GM21737 (cell line): ENCODE measurements at regions not wholly inside any gene's neighbourhood (a gene's known extent, or its start where the extent isn't known, plus 50 kb on each side); places are given as distances from the start of the nearest gene placed in this dataset.
"Not testable (repeated sequence)": the region's sequence is repeated elsewhere in the genome, so short reads cannot be mapped to it uniquely, and the experiment has no call there.

Source experiments
- ATAC-seq: cut with Tn5 transposase; IDR thresholded peaks from one replicate; pipeline ENCODE4 v1.9.1; 2021; ENCODE audit warnings: mild to moderate bottlenecking, moderate library complexity; ENCODE audit not compliant: unreplicated experiment

DNA sequence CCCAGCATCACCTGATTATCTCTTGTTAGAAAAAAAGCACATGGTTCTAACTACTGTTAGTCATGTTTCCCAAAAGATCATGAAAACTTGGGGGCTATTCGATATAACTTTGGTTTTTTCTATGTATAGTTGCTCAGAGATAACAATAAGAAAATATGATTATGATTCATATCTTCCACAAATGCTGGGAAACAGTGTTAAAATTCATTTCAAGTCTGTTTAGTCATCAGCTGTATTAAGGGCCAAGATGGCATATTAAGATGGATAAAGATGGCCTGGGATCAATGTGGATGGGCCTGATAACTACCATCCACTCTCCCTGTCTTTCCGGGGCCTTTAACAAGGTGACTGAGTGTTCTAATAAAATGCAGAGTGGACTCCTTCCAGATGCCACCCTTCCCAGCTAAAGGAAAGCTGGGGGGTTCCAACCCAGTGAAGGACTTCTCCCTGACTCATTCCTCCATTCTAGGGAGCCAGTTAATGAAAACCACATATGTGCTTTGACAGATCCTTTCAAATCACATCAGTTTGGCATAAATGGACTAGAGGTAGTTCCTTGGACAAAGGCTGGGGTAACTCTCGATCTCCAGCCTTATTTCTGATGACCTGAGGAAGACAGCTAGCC is 221.6 kb downstream of the VAPA start:
- no peak for ATAC-seq

DNA sequence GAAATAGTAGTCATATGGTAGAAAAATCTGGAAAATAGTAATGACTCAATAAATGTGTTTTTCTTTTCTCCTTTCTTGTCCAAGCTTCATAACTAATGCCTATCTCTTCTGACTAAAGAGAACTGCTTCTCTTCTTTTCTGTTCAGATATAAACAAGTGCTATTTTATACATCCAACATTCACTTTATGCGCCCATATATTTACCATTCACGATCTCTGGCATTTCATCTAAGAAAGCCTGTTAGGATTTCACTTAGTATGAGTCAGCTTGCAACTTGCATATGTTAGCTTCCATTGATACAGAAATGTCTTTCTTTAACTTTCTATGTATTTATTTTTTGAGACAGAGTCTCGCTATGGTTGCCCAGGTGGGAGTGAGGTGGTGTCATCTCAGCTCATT is 224.9 kb downstream of the VAPA start:
- ATAC-seq, result no peak

DNA sequence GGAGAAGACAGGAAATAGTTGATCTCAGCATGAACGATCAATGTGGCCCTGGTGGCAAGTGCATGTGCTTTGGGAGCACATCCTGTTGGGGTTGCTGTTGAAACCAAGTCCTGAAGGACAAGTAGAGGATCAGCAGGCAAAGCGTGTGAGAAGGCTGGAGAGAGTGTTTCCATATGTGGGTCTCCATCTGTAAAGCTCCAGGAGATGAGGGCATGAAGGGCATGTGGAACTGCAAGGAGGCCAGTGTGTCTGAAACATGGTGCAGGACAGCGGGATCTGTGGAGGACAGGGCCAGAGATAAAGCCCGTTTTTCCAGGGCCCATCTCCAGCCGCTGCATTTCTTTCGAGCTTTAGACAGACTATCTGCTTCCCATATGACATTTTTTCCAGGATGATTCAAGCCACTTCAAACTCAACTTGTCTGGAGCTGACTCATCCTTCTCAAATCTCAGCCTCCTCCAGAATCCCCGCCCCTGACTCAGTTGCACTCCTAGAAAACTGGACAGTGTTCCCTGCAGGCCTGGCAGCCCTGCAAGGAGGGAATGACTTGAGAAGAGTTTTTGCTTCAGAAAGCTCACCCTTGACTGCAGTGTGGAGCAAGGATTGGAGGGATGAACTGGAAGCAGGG is 226.1 kb downstream of the VAPA start:
- ATAC-seq, result no peak

DNA sequence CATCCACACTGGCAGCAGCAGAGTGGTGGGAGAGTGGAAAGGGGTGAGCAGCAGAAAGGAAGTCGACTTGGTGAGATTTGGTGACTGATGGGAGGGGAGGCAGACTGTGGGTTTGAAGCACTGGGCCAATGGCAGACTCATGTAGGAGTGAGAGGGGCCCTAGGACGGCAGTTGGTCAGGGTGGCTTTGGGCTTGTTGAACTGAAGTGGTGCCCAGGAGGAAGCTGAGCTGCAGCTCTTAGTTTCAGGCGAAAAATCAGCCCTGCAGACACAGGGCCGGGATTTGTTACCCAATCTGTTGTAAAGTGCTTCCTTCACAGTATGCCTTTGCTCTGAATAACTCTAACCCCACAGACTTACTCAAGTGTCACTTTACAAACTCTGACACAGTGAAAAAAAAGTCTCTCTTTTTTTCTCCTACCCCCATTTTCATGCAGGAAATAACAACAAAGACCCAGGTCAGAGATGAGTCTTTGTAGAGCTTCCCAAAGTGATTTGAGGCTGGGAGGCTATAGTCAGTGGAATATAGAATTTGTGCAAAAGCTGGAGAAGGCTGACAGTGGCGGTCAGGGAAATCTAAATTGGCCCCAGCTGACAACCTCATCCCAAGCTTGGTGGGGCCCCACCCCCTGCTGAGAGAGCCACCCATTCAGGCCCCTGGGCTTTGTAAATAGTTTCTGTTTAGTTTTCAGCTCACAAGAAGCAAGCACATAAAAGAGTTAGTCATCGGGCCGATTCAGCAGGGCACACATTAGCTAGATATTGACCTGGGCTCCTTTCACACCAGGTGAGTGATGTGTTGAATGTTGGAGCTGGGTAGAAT is 226.9 kb downstream of the VAPA start:
- no peak for ATAC-seq

DNA sequence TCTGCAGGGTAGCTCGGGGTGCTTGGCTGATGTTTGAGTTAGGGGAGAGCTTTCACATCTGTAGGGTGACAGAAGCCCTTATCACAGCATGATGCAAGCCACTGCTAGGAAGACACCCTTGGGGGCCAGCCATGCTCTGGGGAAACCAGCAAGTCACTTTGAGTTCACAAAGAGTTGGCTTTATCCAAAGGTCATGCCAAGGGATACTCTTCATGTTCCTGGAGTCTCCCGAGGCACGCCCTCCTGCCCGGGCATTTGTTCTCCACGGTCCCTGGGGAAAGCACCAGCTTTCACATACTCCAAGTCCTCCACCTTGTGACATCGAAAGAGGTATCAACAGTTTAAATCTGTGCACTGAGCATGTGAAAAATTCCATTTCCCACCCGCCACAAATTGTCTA is 227.7 kb downstream of the VAPA start:
- ATAC-seq, result no peak

DNA sequence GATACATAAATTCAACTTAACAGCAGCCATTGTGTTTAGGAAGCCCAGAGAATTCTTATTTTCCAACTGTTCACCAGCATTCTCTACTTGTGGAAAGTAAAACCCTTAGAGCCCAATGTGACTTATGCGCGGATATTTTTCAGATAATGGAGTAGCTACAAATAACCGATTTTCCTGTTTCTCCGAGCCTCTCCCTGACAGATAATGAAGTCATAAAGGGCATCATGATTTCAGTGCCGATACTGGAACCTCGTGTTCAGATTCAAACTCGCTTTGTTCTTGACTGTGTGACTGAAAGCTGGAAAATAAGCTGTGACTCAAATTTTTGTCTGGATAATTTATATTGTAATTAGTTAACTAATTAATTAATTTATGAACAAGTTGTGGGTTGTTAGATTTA is 228.2 kb downstream of the VAPA start:
- no peak for ATAC-seq

DNA sequence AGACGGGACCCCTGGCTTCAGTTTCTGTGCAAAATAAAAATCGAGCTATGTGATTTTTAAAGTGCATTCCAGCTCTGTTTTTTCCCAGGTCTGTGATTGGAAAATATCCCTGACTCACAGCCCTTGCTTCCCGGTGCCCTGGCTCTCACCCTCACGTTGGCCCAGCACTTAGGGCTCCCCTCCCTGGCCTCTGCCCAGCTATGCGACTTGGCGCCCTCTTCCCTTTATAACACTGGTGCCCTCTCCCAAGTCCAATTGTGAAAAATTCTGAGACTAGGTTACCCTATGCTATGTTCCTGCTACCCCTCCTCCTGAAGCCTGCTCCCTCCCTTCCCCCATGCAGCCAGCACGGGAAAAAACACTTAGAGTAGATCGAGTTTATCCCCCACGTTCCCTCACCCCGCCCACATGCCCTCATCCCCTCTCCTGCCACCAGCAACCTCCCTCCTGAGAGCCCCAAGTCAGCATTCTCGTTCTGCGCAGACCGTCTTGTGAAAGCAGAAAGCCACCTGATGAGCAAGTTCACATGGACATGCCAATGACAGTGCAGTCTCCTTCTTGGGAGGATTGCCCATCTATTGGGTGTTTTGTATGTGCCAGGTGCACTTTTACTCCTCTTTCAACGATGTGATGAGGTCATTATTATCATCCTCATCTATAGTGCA is 228.8 kb downstream of the VAPA start:
- no peak for ATAC-seq

DNA sequence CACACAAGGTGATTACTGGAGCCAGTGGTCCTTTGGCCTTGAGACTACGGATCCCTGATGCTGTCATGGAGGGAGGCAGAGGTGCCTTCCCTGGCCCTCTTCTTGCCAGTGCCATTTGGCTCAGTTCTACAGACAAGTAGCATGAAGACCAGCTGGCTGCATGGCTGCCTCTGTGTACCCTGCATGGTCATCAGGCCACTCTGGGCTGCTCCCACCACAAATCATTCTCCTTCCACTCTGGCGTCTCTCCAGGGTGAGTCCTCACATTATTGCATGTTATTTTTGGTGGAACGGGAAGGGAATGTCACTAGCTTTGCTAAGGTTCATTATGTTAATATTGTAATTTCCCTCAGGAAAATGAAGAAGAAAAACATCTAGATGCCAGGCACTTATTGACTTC is 229.8 kb downstream of the VAPA start:
- no peak for ATAC-seq

DNA sequence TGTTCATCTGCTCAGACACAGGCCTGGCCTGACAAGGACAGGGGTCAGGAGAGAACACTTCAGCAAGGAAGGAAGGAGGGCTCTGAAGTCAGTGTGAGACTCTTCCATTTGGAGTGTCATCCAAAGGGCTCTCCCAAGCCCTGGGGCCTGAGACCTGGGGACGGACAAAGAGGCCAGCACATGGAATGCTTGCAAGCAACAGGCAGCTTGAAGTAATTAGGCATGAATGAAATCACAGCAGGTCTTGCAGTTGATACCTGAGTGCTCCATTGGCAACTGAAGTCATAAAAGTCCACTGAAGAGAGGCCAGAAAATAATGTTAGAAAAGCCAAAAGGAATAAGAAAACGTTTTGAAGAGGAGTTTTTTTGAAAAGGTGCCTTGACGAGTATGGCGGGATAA is 231.7 kb downstream of the VAPA start:
- no peak for ATAC-seq

DNA sequence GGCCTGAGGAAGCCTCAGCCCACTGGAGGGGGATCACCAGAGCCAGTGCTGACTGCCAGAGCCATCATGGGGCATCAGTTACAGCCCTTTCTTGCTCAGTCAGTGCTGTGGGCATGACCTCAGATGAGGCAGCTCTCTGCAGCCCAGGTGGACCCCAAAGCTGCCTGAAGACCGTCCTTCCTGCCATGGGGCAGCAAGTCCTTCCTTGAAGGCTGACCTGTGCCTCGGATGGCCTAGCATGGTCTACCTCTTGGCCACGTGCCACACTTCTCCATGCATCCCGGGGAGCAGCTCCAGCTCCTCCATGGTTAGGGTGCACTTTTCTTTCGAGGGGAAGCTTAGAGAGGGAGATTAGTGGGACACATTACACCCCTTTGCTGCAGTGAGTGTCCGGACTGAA is 233.4 kb downstream of the VAPA start:
- ATAC-seq, result no peak

DNA sequence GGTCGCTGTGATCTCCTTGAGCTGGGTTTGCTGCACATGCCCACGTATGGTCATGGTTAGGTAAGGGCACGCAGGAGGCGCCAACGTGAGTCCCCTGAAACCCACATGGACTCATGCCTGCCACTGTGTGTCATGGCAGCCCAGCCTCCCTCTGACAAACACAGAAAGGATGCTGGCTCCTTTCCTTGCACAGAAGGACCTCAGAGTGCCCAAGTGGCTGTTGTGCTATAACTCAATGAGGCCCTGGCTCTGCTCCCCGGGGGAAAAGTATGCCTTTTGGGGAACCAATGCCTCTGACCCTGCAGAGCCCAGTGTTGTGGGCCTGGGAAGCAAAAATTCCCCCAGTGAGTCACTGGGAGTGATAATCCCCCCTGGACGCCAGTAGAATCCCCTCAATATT is 233.9 kb downstream of the VAPA start:
- no peak for ATAC-seq

DNA sequence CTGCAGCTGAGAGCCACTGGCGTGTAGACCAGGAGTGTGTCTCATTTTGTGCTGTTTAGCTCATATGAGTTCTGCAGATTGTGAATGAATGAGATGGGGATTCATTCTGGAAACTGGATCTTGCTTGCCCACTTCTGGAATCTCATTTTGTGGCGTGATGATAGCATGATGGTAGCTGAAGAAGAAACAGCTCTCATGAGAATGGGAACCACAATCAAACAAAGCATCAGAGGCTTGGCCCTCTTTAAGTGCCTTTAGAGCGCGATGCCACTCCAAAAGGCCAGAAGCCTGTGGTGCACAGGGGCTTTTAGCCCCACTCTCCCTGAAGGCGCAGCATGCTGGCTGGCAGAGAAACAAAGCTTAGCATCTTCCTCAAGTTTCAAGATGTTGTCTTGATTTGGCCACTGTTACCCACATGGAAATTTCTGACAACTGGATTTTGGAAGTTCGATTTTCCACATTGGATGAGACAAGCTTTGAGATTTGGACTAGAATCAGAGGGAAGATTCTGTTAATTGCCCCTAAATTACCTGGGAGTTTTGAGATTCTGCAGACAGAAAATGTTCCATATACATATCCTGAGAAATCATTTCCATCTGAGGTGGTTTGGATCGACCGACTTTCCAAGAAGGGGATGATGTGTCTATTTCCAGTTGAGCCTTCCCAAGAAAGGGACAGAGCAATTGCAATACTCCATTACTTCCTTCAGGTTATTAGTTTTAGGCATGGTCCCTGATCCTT is 234.5 kb downstream of the VAPA start:
- ATAC-seq, result no peak

DNA sequence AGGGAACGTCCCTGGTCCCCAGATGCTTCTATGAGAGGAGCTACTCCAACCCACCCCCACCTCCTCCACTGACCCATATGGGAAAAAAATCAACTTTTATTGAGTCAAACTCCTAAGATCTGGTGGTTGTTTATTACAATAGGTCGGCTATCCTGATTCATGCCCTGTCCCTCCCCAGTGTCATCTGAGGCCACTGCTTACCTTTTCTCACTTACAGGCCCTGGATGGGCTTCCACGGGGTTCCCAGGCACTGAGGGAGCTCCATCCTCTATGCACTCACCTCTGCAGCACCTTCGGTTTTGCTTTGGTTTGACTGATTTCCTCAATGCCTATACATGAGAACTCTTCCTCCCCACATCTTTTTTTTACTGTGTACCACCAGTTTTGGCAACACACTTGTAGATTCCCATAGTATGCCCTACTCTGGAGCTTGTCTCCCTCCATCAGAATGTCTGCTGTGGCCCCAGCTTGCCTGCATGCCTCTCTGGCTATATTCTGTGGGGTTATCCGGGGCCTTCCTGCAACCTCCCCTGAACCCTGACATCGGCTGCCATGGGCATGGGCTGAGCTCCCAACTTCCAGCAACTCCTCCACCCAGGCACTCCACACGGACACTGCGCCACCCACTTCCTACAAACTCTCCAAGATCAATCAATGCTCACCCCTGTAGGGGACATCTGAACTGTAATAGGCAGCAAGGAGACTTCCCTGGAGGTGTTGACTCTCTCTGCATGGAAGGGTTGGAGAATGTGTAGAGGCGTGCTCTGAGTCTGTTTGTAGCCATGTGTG is 236.1 kb downstream of the VAPA start:
- ATAC-seq, result no peak

DNA sequence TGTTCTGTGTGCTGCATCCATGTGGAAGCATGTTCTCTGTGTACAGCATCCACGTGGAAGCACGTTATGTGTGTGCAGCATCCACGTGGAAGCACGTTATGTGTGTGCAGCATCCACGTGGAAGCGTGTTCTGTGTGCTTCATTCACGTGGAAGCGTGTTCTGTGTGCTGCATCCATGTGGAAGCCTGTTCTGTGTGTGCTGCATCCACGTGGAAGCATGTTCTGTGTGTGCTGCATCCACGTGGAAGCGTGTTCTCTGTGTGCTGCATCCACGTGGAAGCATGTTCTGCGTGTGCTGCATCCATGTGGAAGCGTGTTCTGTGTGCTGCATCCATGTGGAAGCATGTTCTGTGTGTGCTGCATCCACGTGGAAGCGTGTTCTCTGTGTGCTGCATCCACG is 236.8 kb downstream of the VAPA start:
- not testable (repeated sequence) for ATAC-seq

DNA sequence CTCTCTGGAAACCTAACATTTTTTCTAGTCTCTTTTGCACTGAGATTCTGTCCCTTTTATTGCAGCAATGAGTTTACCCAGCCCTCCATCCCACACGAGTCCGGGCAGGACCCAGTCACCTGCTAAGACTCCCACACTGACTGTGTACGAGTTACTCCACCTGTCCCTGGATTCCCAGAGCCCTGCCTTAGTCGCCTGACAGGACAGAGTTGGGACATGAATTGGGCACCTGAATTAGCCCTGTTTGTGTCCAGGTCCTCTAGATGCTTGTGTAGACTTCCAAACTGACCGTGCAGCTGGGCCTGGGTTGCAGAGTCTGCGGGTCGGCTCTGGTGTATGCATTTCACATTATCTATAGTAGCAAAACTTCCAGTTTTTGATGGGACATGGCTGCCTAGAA is 238.7 kb downstream of the VAPA start:
- ATAC-seq, result no peak

DNA sequence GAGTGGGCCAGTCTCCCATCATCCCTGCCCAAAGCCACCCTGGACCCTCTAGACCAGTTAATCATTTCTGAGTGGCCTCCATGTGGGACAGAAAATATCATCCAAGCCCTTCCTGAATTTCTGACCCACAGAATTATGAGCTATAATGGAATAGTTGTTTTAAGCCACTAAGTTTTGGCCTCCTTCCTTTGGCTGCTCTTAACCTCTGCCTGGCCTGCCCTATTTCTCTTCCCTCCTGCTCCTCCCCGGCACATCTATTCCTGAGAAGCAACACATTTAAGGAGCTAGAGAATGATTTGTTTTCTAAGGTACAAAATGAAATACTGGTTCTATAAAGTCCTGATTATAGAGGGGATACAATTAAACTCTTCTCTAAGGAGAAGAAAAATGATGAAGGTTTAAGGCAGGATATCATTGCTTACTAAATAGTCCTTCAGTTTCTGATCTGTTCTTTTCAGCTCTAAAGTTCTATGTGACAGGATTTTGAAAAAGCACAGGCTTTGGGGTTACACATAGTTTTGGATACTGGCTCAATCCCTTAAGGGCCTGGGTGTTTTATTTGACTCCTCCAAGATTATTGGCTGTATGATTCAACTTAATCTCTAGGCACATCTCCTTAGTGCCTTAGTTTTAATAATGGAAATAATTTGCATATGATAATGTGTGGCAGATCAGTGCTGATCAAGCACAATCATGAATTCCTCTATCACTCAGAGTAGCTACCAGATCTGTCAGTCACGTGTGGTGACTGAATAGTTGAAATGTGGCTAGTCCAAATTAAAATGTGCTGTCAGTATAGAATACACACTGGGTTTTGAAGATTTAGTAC is 240.3 kb downstream of the VAPA start:
- ATAC-seq, result no peak

DNA sequence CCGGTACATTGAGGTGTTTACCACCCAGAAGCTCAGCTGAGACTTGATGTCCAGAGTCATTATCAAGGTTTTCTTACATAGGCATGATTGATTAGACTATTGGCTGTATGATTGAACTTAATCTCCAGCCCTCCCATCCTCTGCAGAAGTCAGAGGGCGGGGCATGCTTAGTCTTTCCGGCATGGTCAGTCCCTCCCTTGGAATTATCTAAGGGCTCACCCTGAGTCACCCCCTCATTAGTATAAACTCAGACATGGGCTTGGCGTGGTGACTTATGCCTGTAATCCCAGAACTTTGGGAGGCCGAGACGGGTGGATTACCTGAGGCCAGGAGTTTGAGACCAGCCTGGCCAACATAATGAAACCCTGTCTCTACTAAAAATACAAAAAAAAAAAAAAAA is 243.9 kb downstream of the VAPA start:
- ATAC-seq, result no peak

DNA sequence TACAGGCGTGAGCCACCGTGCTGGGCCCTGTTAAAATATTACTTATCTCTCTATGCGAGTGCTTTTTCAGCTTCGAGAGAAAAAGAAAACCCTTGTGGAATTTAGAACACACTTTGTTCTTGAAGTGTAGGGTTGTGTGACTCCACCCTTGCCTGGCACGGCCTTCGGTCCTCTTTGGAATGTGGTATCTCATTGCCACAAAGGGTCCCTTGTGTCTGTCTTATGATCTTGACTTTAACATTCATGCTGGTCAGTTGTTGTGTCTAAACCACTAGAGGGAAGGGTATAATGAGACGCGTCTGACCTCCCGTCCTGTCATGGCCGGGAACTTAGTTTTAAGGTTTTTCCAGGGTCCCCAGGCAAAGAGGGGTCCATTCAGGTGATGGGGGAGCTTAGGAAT is 246.4 kb downstream of the VAPA start:
- no peak for ATAC-seq

DNA sequence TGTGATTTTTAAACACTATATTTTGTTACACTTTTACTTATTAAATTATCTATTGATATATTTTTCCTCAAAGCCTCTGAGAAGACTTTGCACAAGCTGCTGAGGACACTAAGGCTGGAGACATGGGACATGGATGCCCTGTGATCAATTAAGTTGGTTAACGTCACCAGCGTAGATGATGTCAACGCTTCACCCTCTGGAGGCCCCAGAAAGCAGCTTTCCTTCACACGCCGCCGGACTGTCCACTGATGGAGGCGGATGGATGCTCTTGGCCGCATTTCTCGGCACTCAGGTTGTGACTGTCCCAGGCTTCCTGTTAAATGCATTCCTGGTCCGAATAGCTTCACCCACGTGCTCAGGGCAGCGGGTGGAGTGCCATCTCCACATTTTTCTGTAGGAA is 247.5 kb downstream of the VAPA start:
- no peak for ATAC-seq
